ENCODE measurements at regions not wholly inside any gene's neighbourhood (a gene's known extent, or its start where the extent isn't known, plus 50 kb on each side); places are given as distances from the start of the nearest gene placed in this dataset.

- DNase-seq (ENCODE audit: low read depth in 4 of 4, low spot score in 3 of 4), result no peak
Observed at GRCh38 chr17:73969956-73970355, 233.5 kb upstream of the RPL38 start.

- DNase-seq (ENCODE audit: low read depth in 4 of 4, low spot score in 3 of 4), result no peak
Observed at GRCh38 chr17:73971127-73971526, 232.4 kb upstream of the RPL38 start.

- DNase-seq (ENCODE audit: low read depth in 4 of 4, low spot score in 3 of 4), result no peak
Observed at GRCh38 chr17:73972056-73972455, 231.4 kb upstream of the RPL38 start.

- DNase-seq (ENCODE audit: low read depth in 4 of 4, low spot score in 3 of 4), result no peak
Observed at GRCh38 chr17:73972901-73973300, 230.6 kb upstream of the RPL38 start.

- DNase-seq (ENCODE audit: low read depth in 4 of 4, low spot score in 3 of 4), result no peak
Observed at GRCh38 chr17:73973586-73974409, 229.7 kb upstream of the RPL38 start.

- DNase-seq (ENCODE audit: low read depth in 4 of 4, low spot score in 3 of 4), result no peak
Observed at GRCh38 chr17:73974536-73974935, 228.9 kb upstream of the RPL38 start.

- no peak for DNase-seq (ENCODE audit: low read depth in 4 of 4, low spot score in 3 of 4)
Observed at GRCh38 chr17:73976147-73976546, 227.3 kb upstream of the RPL38 start.

GRCh38 chr17:73976676-73977521 is 226.6 kb upstream of the RPL38 start:
- DNase-seq (ENCODE audit: low read depth in 4 of 4, low spot score in 3 of 4), result no peak

- DNase-seq (ENCODE audit: low read depth in 4 of 4, low spot score in 3 of 4), result no peak
Observed at GRCh38 chr17:73980517-73980916, 223.0 kb upstream of the RPL38 start.

- no peak for DNase-seq (ENCODE audit: low read depth in 4 of 4, low spot score in 3 of 4)
Observed at GRCh38 chr17:73982871-73983270, 220.6 kb upstream of the RPL38 start.

GRCh38 chr17:73983621-73984400 is 219.7 kb upstream of the RPL38 start:
- DNase-seq (ENCODE audit: low read depth in 4 of 4, low spot score in 3 of 4), result no peak

- DNase-seq (ENCODE audit: low read depth in 4 of 4, low spot score in 3 of 4), result peak; percentile 47 to 65 (median 56)
Observed at GRCh38 chr17:73984941-73985340, 218.5 kb upstream of the RPL38 start.

- DNase-seq (ENCODE audit: low read depth in 4 of 4, low spot score in 3 of 4), result no peak
Observed at GRCh38 chr17:73985466-73986015, 217.9 kb upstream of the RPL38 start.

GRCh38 chr17:73986641-73987177 is 216.8 kb upstream of the RPL38 start:
- DNase-seq (ENCODE audit: low read depth in 4 of 4, low spot score in 3 of 4), result no peak

- no peak for DNase-seq (ENCODE audit: low read depth in 4 of 4, low spot score in 3 of 4)
Observed at GRCh38 chr17:73987395-73987794, 216.1 kb upstream of the RPL38 start.

GRCh38 chr17:73987845-73988509 is 215.5 kb upstream of the RPL38 start:
- no peak for DNase-seq (ENCODE audit: low read depth in 4 of 4, low spot score in 3 of 4)

- DNase-seq (ENCODE audit: low read depth in 4 of 4, low spot score in 3 of 4), result no peak
Observed at GRCh38 chr17:73989671-73990070, 213.8 kb upstream of the RPL38 start.

GRCh38 chr17:73990290-73990689 is 213.2 kb upstream of the RPL38 start:
- no peak for DNase-seq (ENCODE audit: low read depth in 4 of 4, low spot score in 3 of 4)

- DNase-seq (ENCODE audit: low read depth in 4 of 4, low spot score in 3 of 4), result no peak
Observed at GRCh38 chr17:73991260-73991659, 212.2 kb upstream of the RPL38 start.

- no peak for DNase-seq (ENCODE audit: low read depth in 4 of 4, low spot score in 3 of 4)
Observed at GRCh38 chr17:73994946-73995345, 208.5 kb upstream of the RPL38 start.

Data from right renal pelvis (tissue), 4 donors.